D721Med (cell line): ENCODE measurements at regions not wholly inside any gene's neighbourhood (a gene's known extent, or its start where the extent isn't known, plus 50 kb on each side); places are given as distances from the start of the nearest gene placed in this dataset.

Experiments used
- DNase-seq: peaks from one replicate; pipeline ENCODE4 v3.0.0; 2011; ENCODE audit warnings: low spot score; ENCODE audit not compliant: insufficient read length
- FAIRE-seq: peaks from 2 replicates; lab custom pipeline; 2011; peaks lifted over from hg19 to GRCh38; lab: Jason Lieb, UNC
- TF ChIP-seq, protein P1 (sequence below): IDR thresholded peaks from 2 replicates; pipeline ENCODE4 v1.5.1; 2012; ENCODE audit warnings: mild to moderate bottlenecking, control low read depth; ENCODE audit not compliant: insufficient read depth; ENCODE audit errors: missing control alignments

DNA sequence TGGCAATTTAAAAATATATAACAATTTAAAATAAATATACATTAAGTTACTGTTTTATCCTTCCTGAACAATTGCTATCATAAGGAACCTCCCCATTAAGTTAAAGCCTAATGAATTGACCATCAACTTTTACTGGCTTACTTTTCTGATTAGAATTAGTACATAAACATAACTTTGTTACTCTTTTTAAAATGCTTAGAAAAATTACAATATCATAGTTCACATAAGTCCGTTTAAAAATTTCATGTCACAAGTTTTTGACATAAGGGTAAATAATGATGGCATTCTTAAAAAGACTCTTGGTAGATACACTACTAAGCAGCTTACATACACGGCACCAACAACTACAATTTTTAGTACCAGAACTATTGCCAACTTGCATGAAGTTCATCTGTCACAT is 1308.6 kb downstream of the FSCB start:
- FAIRE-seq (no peak), DNase-seq (no peak)
- TF ChIP-seq, protein P1, sequence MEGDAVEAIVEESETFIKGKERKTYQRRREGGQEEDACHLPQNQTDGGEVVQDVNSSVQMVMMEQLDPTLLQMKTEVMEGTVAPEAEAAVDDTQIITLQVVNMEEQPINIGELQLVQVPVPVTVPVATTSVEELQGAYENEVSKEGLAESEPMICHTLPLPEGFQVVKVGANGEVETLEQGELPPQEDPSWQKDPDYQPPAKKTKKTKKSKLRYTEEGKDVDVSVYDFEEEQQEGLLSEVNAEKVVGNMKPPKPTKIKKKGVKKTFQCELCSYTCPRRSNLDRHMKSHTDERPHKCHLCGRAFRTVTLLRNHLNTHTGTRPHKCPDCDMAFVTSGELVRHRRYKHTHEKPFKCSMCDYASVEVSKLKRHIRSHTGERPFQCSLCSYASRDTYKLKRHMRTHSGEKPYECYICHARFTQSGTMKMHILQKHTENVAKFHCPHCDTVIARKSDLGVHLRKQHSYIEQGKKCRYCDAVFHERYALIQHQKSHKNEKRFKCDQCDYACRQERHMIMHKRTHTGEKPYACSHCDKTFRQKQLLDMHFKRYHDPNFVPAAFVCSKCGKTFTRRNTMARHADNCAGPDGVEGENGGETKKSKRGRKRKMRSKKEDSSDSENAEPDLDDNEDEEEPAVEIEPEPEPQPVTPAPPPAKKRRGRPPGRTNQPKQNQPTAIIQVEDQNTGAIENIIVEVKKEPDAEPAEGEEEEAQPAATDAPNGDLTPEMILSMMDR = no peak

DNA sequence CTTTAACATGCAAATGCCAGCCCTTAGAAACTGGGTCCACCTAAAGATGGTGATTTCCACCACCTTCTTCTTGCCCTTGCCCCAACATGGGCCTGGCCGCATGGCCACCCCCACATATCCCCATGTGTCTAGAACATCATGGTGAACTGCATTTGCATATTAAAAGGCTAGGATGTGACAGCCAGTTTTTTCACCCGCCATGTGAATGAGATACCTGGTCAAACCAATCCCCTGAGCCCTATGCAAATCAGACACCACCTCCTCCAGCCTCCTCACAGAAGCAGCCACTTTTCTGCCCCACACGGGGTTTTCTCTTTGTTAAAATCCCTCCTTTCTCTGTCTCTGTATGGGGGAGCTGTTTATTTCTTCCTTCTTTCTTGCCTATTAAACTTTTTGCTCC is 1322.5 kb downstream of the FSCB start:
- TF ChIP-seq, protein P1 = no peak
- DNase-seq (no peak), FAIRE-seq (no peak)

DNA sequence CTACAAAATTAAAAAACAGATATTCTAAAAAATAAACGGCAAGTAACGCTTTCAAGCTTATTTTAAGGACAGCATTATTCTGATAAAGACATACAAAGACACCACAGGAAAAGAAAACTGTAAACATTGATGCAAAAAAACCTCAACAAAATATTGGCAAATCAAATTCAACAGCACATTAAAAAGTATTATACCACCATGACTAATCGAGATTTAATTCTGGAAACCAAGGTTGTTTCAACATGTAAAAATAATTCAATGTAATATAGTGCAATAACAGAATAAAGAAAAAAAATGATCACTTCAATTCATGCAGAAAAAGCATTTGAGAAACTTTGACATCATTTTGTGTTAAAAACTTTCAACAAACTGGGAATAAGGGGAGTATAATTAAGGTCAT is 1323.2 kb downstream of the FSCB start:
- TF ChIP-seq, protein P1 = no peak
- DNase-seq (no peak), FAIRE-seq (no peak)

DNA sequence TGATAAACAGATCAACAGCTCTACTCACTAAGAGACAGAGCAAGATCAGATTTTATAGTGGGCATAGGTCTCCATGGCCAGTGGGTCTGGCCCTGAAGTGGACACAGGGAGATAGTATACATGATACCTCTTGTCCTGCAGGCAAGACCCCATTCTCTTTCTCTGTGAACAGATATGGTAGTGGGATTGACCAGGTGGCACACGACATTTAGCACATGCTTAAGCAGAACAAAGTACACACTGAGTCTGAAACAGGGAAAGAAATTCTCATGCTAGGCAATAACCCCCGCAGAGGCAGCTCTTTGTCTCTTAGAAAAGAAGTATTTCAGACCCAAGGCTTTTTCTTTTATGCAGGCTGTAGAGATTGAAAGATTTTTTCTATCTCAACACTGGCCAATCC is 1331.2 kb downstream of the FSCB start:
- FAIRE-seq = no peak
- TF ChIP-seq, protein P1 = no peak
- no peak for DNase-seq

DNA sequence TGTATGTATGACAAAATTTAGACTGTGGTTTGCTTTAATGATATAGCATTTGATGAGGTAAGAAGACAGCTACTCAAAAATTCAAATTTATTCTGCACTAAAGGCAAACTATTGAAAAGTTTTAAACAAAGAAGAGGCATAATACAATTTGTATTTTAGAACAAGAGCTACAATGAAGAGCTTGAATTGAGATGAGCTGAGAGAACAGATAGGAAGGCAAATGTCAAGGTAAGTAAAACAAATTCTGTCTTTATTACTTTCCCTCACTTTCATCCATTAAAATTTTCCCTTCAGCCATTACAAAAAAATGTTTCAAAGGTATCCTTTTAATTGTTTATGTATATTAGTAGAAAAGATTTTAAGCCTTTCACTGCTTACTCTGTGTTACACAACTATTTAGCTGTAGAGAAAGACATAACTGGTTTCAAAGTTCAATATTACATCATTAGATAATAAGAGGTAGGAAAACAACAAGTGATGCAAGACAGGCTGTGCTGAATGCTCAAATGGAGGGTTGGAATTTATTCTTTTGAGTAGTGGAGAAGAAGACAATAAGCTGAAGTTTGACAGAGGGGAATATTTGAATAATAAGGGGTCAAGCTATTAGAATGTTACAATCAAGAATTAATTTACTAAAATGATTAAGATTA is 1334.1 kb downstream of the FSCB start:
- TF ChIP-seq, protein P1 = no peak
- no peak for FAIRE-seq
- no peak for DNase-seq

DNA sequence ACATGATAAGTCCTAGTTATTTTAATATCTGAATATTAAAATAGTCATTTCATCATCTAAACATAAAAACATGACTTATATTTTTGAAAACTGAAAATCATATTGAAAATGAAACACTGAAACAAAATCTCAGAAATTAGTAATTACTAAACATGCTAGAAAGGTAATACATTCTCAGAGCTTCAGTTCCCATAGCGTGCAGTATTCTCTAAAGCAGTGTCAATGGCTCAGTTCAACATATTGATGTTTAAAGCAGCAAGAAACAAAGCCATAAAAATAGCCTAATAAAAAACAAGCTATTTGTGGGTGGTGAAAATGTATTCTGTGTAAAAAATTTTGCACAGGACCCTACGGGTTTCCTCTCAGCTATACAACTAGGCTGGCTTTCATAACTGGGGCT is 1337.4 kb downstream of the FSCB start:
- TF ChIP-seq, protein P1 = no peak
- DNase-seq (no peak), FAIRE-seq (no peak)

DNA sequence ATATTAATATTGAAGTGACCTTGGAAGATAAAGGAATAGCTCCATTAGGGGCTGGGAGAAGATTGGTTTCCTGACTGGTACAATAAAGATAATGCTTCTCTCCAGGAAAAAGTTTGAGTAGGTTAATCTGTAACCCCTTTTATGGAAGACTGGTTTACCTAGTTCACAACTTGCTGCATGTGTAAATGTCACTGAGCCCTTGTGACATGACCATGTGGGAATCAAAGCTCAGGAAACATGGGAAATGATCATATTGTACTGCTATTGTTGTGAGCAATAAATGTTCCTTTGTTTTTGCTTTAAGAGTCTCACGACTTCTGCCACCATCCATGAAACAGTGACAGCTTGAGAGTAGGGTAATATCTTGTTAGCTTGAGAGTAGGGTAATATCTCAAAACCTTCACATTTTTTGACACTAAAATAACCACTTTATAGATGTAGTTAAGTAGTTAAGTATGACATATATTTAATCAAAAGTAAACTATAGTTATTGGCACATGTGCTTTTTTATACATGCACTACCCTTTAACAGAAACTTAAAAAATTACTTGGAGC is 1338.6 kb downstream of the FSCB start:
- TF ChIP-seq, protein P1 = no peak
- FAIRE-seq = no peak
- DNase-seq = no peak
